Epithelial cell of esophagus (primary cell): ENCODE measurements at regions not wholly inside any gene's neighbourhood (a gene's known extent, or its start where the extent isn't known, plus 50 kb on each side); places are given as distances from the start of the nearest gene placed in this dataset.

Experiments
- DNase-seq: peaks from one replicate; pipeline ENCODE4 v3.0.0; 2010; ENCODE audit warnings: low read depth
- H3K4me3 ChIP-seq: 2 replicates; pipeline ENCODE4 v1.5.1; 2011; ENCODE audit warnings: mild to moderate bottlenecking, low read length, control low read depth
- TF ChIP-seq, protein P1 (sequence below): IDR thresholded peaks from 2 replicates; pipeline ENCODE4 v1.5.1; 2011; ENCODE audit warnings: low read depth, mild to moderate bottlenecking, low read length, control low read depth, inconsistent platforms; ENCODE audit not compliant: insufficient read depth; ENCODE audit errors: missing control alignments

- DNase-seq, result no peak
- TF ChIP-seq, protein P1, sequence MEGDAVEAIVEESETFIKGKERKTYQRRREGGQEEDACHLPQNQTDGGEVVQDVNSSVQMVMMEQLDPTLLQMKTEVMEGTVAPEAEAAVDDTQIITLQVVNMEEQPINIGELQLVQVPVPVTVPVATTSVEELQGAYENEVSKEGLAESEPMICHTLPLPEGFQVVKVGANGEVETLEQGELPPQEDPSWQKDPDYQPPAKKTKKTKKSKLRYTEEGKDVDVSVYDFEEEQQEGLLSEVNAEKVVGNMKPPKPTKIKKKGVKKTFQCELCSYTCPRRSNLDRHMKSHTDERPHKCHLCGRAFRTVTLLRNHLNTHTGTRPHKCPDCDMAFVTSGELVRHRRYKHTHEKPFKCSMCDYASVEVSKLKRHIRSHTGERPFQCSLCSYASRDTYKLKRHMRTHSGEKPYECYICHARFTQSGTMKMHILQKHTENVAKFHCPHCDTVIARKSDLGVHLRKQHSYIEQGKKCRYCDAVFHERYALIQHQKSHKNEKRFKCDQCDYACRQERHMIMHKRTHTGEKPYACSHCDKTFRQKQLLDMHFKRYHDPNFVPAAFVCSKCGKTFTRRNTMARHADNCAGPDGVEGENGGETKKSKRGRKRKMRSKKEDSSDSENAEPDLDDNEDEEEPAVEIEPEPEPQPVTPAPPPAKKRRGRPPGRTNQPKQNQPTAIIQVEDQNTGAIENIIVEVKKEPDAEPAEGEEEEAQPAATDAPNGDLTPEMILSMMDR, result no peak
- H3K4me3 ChIP-seq, result no peak overlapping the region
Measured at GRCh38 chr16:73277071-73277470, 229.1 kb upstream of the ZFHX3 start.

GRCh38 chr16:73275448-73275847 is 227.5 kb upstream of the ZFHX3 start:
- H3K4me3 ChIP-seq, result no peak overlapping the region
- TF ChIP-seq, protein P1, result no peak
- no peak for DNase-seq

GRCh38 chr16:73275024-73275423 is 227.1 kb upstream of the ZFHX3 start:
- H3K4me3 ChIP-seq, result no peak overlapping the region
- DNase-seq, result no peak
- TF ChIP-seq, protein P1, result no peak

GRCh38 chr16:73274140-73274539 is 226.2 kb upstream of the ZFHX3 start:
- TF ChIP-seq, protein P1, result no peak
- no peak overlapping the region for H3K4me3 ChIP-seq
- no peak for DNase-seq

- TF ChIP-seq, protein P1, result no peak
- peak; percentile 12 for DNase-seq
Measured at GRCh38 chr16:73268366-73268993, 220.6 kb upstream of the ZFHX3 start.

GRCh38 chr16:73265935-73266334 is 218.0 kb upstream of the ZFHX3 start:
- TF ChIP-seq, protein P1, result no peak
- DNase-seq, result no peak
- no peak overlapping the region for H3K4me3 ChIP-seq

More at GRCh38 chr16:73268366-73268993, 220.6 kb upstream of the ZFHX3 start:
- H3K4me3 ChIP-seq, result no peak overlapping the region

- TF ChIP-seq, protein P1, result no peak
- DNase-seq, result no peak
- no peak overlapping the region for H3K4me3 ChIP-seq
Measured at GRCh38 chr16:73265124-73265837, 217.4 kb upstream of the ZFHX3 start.
